SK-MEL-5 (cell line): ENCODE measurements at regions not wholly inside any gene's neighbourhood (a gene's known extent, or its start where the extent isn't known, plus 50 kb on each side); places are given as distances from the start of the nearest gene placed in this dataset.
"Not testable (repeated sequence)": the region's sequence is repeated elsewhere in the genome, so short reads cannot be mapped to it uniquely, and the experiment has no call there.

Experiments used
- DNase-seq: peaks from one replicate; pipeline ENCODE4 v3.0.0-alpha.2; 2016; ENCODE audit warnings: low read depth, low spot score
- in situ Hi-C: cut with HindIII; loops from 2 replicates; pipeline ENCODE4 v1.10.0; 2016; ENCODE audit warnings: low sequenced_read_pairs, high pct_unique_total_duplicates, low pct_unique_long_range_greater_than_20kb

- DNase-seq = no peak
- in situ Hi-C loops = no loop called here
Measured at GRCh38 chr14:89533766-89534165, 116.7 kb upstream of the FOXN3 start.

- no peak for DNase-seq
- in situ Hi-C loops = no loop called here
Measured at GRCh38 chr14:89533136-89533535, 116.1 kb upstream of the FOXN3 start.

GRCh38 chr14:89531661-89532335, 114.8 kb upstream of the FOXN3 start:
- in situ Hi-C loops = no loop called here
- no peak for DNase-seq

GRCh38 chr14:89524990-89525667, 108.1 kb upstream of the FOXN3 start:
- in situ Hi-C loops = no loop called here
- no peak for DNase-seq

GRCh38 chr14:89524412-89524811, 107.4 kb upstream of the FOXN3 start:
- DNase-seq = no peak
- in situ Hi-C loops = no loop called here

GRCh38 chr14:89521988-89522387, 105.0 kb upstream of the FOXN3 start:
- DNase-seq = no peak
- in situ Hi-C loops = no loop called here

GRCh38 chr14:89519040-89519439, 102.0 kb upstream of the FOXN3 start:
- in situ Hi-C loops = no loop called here

GRCh38 chr14:89516173-89516572, 99.1 kb upstream of the FOXN3 start:
- in situ Hi-C loops = no loop called here
- DNase-seq = no peak

More at GRCh38 chr14:89519040-89519439, 102.0 kb upstream of the FOXN3 start:
- DNase-seq = no peak

GRCh38 chr14:89514601-89515000, 97.6 kb upstream of the FOXN3 start:
- DNase-seq = no peak
- in situ Hi-C loops = no loop called here

- no peak for DNase-seq
- in situ Hi-C loops = no loop called here
Measured at GRCh38 chr14:89509891-89510290, 92.9 kb upstream of the FOXN3 start.

GRCh38 chr14:89508863-89509262, 91.8 kb upstream of the FOXN3 start:
- in situ Hi-C loops = no loop called here
- no peak for DNase-seq

GRCh38 chr14:89507926-89508460, 91.0 kb upstream of the FOXN3 start:
- in situ Hi-C loops = no loop called here
- DNase-seq = no peak

GRCh38 chr14:89507521-89507920, 90.5 kb upstream of the FOXN3 start:
- in situ Hi-C loops = no loop called here
- peak; percentile 3 for DNase-seq

- DNase-seq, in situ Hi-C loops: not testable (repeated sequence)
Measured at GRCh38 chr14:89506891-89507452, 89.9 kb upstream of the FOXN3 start.

GRCh38 chr14:89504602-89505313, 87.7 kb upstream of the FOXN3 start:
- in situ Hi-C loops = no loop called here
- DNase-seq = no peak

GRCh38 chr14:89504091-89504490, 87.1 kb upstream of the FOXN3 start:
- in situ Hi-C loops = no loop called here
- DNase-seq = no peak

GRCh38 chr14:89503431-89503996, 86.5 kb upstream of the FOXN3 start:
- no peak for DNase-seq
- in situ Hi-C loops = no loop called here

GRCh38 chr14:89502966-89503365, 85.9 kb upstream of the FOXN3 start:
- no peak for DNase-seq
- in situ Hi-C loops = no loop called here
